HG03378 (cell line): ENCODE measurements at regions not wholly inside any gene's neighbourhood (a gene's known extent, or its start where the extent isn't known, plus 50 kb on each side); places are given as distances from the start of the nearest gene placed in this dataset.

Experiments
- ATAC-seq: cut with Tn5 transposase; IDR thresholded peaks from one replicate; pipeline ENCODE4 v1.9.1; 2021; ENCODE audit warnings: mild to moderate bottlenecking, moderate library complexity; ENCODE audit not compliant: unreplicated experiment

DNA sequence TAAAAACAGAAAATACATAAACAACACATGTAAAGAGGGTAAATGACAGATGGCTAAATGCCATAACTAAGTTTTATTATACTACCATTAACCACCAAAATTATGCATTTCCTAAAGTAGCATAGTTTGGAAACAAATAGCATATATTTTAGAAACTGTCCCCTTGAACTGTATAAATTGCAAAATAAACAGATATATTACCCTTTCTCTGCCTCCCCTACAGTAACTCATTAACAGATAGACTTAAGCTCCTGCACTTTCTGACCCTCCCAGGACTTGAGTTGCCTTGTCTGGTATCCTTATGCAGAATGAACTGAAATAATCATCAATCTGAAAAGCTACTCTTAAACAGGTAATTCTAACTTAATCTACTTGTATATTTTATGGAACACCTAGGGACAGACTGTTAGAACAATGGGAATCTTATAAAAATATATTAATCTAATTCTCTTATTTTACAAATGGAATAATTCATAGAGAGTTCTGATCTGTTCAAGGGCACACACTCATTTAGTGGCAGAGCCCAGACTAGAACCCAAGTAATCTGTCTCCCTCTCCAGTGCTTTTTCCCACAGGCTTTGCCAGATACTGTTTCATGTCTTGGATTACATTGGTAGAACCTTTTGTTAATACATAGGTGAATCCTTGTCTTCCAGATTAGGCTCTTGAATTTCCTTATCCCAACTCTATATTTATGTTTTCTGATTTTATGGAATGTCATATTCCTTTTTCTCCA is 50.6 kb upstream of the LOC128125822 start:
- ATAC-seq, result no peak
